Body of pancreas (tissue), 4 donors: ENCODE measurements at regions not wholly inside any gene's neighbourhood (a gene's known extent, or its start where the extent isn't known, plus 50 kb on each side); places are given as distances from the start of the nearest gene placed in this dataset.
A peak's percentile ranks its signal among the peaks of the same experiment; 100 is the strongest.

Experiments used
- ATAC-seq: fragments of 150-250 bp; one replicate; pipeline ENCODE4 v1.9.1; 2016
- DNase-seq, 4 donors: peaks; one replicate each; pipeline ENCODE4 v3.0.0-alpha.2; 2019
- H3K27ac ChIP-seq, 4 donors: fragments of 200-600 bp; sonication (generic); 1 replicate in 3 of 4; 2 replicates in 1 of 4; pipeline versions ENCODE4 v1.5.1 to v1.6.1; 2016 to 2019; ENCODE audit warnings: mild to moderate bottlenecking in 1 of 4, mixed read lengths in 1 of 4, moderate library complexity in 1 of 4
- H3K27me3 ChIP-seq, 2 donors: fragments of 200-600 bp; sonication (generic); one replicate each; pipeline ENCODE4 v1.6.0; 2016; ENCODE audit warnings: mild to moderate bottlenecking in 1 of 2
- H3K36me3 ChIP-seq, 2 donors: fragments of 200-600 bp; sonication (generic); replicated peaks in 1 of 2; 2 replicates each; pipeline ENCODE4 v1.5.1; 2016; ENCODE audit warnings: low read depth in 2 of 2; ENCODE audit not compliant: insufficient read depth in 1 of 2
- H3K4me1 ChIP-seq: fragments of 200-600 bp; sonication (generic); one replicate; pipeline ENCODE4 v1.6.0; 2016
- H3K4me3 ChIP-seq, 2 donors: fragments of 200-600 bp; sonication (generic); 1 replicate in 1 of 2; 2 replicates in 1 of 2; pipeline ENCODE4 v1.5.1; 2016 to 2019
- H3K9me3 ChIP-seq, 3 donors: fragments of 200-600 bp; sonication (generic); 1 replicate in 2 of 3; 2 replicates in 1 of 3; pipeline ENCODE4 v1.5.1; 2016
- CTCF ChIP-seq, 7 experiments: fragments of 450-650 bp in 4 of 7; fragments of 200-600 bp in 3 of 7; sonication (generic) in 3 of 7; IDR thresholded peaks; one replicate each; pipeline ENCODE4 v1.5.1; 2016 to 2019; ENCODE audit warnings: antibody characterized with exemption in 7 of 7
- POLR2A ChIP-seq, 3 donors: fragments of 450-650 bp; IDR thresholded peaks; one replicate each; pipeline ENCODE4 v1.6.1; 2016; ENCODE audit warnings: antibody characterized with exemption in 3 of 3, mild to moderate bottlenecking in 2 of 3
- WGBS, 2 donors: methylation state at CpG; one replicate each; pipeline ENCODE4 v1.1.5; 2017; 5-methylcytosine and 5-hydroxymethylcytosine counted together
- intact Hi-C: fragments of 100-400 bp; cut with DNase I; formaldehyde crosslinking; loops from one replicate; pipeline ENCODE4 v1.15.1; 2023

DNA sequence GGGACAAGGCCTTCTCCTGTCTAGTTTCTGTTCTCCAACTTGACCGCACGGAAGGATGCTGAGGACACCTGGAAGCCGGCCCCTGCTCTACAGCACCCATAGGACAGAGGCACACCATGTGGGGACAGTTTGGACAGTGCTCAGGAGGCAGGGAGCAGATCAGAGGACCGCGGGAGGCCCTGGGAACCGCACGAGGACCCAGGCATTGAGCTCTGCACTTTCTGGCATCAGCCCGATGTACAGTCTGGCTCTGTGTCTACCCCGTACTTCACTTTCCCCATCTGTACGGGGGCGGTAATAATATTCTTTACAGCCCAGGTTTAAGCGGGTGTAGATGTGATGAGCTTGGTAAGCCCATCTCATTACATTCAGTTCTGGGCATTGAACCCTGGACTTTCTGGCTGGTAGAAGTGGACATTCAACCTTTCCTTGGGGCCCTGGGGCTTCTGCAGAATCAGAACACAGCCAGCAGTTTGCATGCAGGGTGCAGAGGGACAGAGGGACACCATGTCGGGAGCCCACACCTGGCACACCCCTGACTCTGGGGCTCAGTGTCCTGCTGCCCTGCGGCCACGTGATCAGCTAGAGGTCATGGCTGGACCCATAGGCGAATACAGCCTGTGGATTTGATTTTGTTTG, 258.7 kb downstream of the SEC14L1 start:
- ATAC-seq: no peak
- H3K36me3 ChIP-seq: peaks cover 0 to 2% of the 10 kb centered on the region in 2 donors
- 91 to 95% methylated on average over 15 to 16 of the region's 16 CpGs for WGBS, 2 donors
- TF ChIP-seq POLR2A (IDR thresholded peaks at IDR 0.05): no peak
- TF ChIP-seq CTCF (IDR thresholded peaks at IDR 0.05): no peak
- intact Hi-C loops: no loop called here
- no peak for DNase-seq
- no peak overlapping the region for H3K27ac ChIP-seq
- no peak overlapping the region for H3K4me3 ChIP-seq
- no peaks in the 10 kb centered on the region for H3K27me3 ChIP-seq
- peaks cover 40% of the 10 kb centered on the region for H3K4me1 ChIP-seq
- H3K9me3 ChIP-seq: no peaks in the 10 kb centered on the region

DNA sequence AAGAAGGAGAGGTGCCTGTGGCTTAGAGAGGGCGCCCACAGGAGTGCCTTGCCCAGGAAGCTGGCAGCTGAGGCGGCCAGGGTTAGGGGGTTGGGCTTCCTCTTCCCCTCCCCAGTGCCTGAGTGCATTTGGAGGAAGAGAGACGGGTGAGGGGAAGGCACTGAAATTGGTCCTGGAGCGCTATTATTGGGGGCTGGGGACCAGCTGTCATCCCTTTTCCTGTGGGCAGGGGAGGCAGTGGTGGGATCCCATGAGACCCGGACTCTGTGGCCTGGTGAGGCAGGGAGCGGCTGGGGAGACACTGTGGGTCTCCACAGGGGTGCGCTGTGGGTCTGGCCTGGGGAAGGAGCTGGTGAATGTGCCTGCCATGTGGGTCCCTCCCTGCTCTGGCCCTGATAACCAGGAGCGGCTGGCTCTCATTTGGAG, 259.7 kb downstream of the SEC14L1 start:
- intact Hi-C loops: no loop called here
- ATAC-seq: peak; percentile 30
- Histone ChIP-seq H3K36me3 (peaks cover 0 to 2% of the 10 kb centered on the region in 2 donors), H3K27ac (peak overlapping the region in 1 of 4 donors; percentile 26), H3K4me3 (no peak overlapping the region), H3K4me1 (peaks cover 30% of the 10 kb centered on the region), H3K27me3 (no peaks in the 10 kb centered on the region), H3K9me3 (no peaks in the 10 kb centered on the region)
- no peak for TF ChIP-seq POLR2A (IDR thresholded peaks at IDR 0.05)
- TF ChIP-seq CTCF (IDR thresholded peaks at IDR 0.05): peak in 1 of 7 experiments; percentile 18
- DNase-seq: no peak
- 70 to 84% methylated on average over 6 to 8 of the region's 8 CpGs for WGBS, 2 donors

GRCh38 chr17:77402159-77402731, 261.5 kb downstream of the SEC14L1 start:
- peaks cover 19% of the 10 kb centered on the region for H3K4me1 ChIP-seq
- H3K27me3 ChIP-seq: no peaks in the 10 kb centered on the region
- WGBS, 2 donors: 93 to 94% methylated on average over 13 to 15 of the region's 34 CpGs
- DNase-seq (no peak), ATAC-seq (no peak)
- no peak overlapping the region for H3K4me3 ChIP-seq
- TF ChIP-seq POLR2A (IDR thresholded peaks at IDR 0.05): no peak
- no peak for TF ChIP-seq CTCF (IDR thresholded peaks at IDR 0.05)
- H3K9me3 ChIP-seq: no peaks in the 10 kb centered on the region
- H3K36me3 ChIP-seq: peaks cover 0 to 2% of the 10 kb centered on the region in 2 donors
- no peak overlapping the region for H3K27ac ChIP-seq
- intact Hi-C loops: no loop called here

- H3K4me3 ChIP-seq: no peak overlapping the region
- peaks cover 30% of the 10 kb centered on the region for H3K4me1 ChIP-seq
- TF ChIP-seq CTCF (IDR thresholded peaks at IDR 0.05): no peak
- no peaks in the 10 kb centered on the region for H3K9me3 ChIP-seq
- intact Hi-C loops: no loop called here
- ATAC-seq: no peak
- peaks cover 0 to 2% of the 10 kb centered on the region in 2 donors for H3K36me3 ChIP-seq
- H3K27ac ChIP-seq: no peak overlapping the region
- 88 to 92% methylated on average over 9 of the region's 9 CpGs for WGBS, 2 donors
- no peak for DNase-seq
- no peaks in the 10 kb centered on the region for H3K27me3 ChIP-seq
Measured at GRCh38 chr17:77403854-77404253, 263.1 kb downstream of the SEC14L1 start.
